ENCODE measurements at regions not wholly inside any gene's neighbourhood (a gene's known extent, or its start where the extent isn't known, plus 50 kb on each side); places are given as distances from the start of the nearest gene placed in this dataset.
"Not testable (repeated sequence)": the region's sequence is repeated elsewhere in the genome, so short reads cannot be mapped to it uniquely, and the experiment has no call there.

GRCh38 chr10:2414562-2414961 is 652.8 kb upstream of the PFKP start:
- DNase-seq = no peak

GRCh38 chr10:2414039-2414438 is 653.3 kb upstream of the PFKP start:
- no peak for DNase-seq

GRCh38 chr10:2410049-2410448 is 657.3 kb upstream of the PFKP start:
- no peak for DNase-seq

DNA sequence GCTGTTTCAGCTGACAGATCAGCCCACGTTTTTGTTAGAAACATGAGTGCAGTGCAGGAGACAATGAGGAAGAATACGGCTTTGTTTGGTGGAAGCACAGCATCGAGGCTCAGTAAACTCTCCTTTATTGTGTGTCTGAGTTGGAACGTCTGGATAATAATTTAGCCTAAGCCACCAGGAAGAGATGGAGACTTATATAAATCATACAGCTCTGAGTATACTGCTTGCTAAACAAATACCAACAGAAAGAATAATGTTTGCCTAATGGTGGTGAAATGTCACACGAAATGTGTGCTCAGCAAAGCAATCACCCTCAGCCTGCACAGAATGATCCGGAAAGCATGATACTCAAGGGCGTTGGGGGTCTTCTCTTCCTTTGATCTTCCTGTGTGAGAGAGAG is 664.1 kb upstream of the ADARB2 start:
- DNase-seq = no peak

- no peak for DNase-seq
Observed at GRCh38 chr10:2399482-2399881, 662.2 kb upstream of the ADARB2 start.

GRCh38 chr10:2392145-2392812 is 655.0 kb upstream of the ADARB2 start:
- DNase-seq = no peak

- DNase-seq = no peak
Observed at GRCh38 chr10:2387672-2388071, 650.3 kb upstream of the ADARB2 start.

DNA sequence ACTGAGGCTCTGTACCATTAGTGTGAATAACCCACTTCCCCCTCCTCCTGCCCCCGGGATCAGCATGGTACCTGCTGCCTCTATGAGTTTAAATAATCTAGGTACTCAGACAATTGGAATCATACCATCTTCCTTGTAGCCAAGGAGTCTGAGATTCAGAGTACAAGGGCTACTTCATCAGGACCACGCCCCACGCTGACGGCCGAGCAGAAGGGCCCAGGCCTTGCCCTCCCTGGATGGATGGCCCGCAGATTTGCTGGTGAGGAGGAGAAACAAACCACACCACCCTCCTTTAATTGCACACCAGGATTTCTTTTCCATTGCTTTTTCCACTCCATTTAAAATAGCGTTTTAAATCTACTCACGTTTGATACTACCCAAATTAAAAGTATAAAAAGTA is 649.9 kb upstream of the ADARB2 start:
- DNase-seq = no peak

DNA sequence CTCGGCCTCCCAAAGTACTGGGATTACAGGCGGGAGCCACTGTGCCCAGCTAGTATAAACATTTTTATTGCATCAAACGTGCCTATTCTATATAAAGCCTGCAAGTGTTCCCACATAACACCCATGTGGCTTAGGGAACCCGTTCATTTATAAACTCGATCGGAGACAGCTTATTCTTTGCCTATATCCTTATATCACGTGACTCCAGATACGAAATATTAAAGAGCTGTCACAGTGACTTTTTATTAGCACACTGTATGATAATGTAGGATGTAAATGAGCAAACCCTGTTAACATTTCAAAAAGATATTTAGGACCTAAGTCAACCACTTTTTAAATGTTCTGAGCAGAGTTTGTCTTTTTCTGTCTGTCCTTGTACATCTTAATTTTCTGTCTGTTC is 642.9 kb upstream of the ADARB2 start:
- DNase-seq = no peak

DNA sequence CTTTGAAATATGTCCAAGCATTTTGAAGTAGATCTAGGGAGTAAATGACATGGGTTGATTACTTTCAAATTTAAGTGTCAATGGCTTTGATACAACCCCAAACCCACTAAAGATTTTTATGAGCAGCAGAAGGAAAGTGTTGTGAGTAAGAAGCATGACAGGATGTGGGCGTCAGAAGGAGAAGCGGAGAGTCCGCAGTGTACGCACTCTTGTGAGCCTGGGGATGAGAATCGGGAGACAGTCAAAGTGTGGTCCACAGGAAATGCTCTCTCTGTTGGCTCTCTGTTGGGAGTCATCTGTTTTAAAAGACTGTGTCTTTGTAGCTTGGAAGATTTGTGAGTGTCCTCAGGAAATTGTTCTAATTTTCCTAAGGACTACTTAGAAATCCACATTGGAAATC is 629.8 kb upstream of the ADARB2 start:
- DNase-seq = no peak

DNA sequence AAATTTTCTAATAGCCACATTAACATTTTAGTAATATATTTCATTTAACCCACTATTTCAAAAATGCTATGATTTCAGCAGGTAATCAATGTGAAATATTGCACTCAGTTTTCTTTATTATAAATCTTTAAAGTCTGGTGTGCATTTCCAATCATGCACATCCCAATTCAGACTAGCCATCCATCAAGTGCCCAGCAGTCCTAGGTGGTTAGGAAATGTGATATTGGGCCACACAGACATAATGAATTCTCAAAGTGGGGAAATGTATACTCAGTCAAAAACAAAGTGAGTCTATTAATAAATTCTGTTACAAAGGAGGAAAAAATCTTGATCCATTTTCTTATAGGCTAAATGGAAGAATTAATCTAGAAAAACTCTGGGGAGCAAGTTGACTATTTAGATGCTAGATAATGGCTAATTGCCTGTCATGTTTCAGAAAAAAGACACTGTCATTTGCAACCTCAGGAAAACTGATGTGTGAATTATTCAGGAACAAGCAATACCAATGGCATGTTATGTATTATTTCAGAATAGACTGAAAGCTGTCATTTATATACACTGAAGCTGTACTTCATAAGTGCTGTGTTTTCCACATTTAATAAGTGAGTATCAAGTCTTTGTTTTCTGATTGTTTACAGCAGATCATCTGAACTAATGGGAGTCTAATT is 629.1 kb upstream of the ADARB2 start:
- DNase-seq = no peak

DNA sequence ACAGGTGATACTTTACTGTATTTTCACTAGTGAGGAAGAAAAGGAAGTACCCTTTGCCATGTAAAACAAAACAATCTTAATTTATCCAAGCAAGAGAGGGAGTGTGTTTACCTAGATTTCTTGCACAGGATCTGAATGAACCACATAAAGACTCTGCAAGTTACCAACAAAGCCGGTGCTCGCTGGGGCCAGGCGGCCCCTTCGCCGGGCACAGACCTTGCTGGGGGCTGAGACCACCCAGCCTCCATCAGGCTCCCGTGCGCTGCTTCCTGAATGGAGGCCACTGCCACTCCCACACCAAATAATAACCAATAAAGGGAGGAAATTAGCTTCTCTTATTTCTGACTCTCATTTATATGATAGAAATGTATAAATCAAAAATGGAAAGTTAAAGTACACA is 625.0 kb upstream of the ADARB2 start:
- no peak for DNase-seq

DNA sequence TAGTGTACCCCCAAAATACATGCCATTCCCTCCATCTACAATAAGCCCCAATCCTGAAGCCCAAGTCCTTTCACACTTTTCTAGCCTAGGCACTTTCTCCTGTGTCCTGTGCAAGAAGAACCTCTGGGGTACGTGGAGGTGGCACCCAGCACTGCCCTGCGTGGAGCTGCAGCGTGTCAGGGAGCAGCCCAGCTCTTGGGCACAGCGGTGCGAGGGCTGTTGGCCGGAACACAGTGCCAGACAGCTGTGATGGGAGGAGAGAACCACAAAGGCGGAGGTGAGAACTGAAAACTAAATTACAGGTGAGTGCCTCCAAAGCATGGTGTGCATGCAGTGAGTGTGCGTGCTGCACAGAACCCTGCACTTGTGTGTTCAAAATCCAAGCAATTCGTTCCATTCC is 621.3 kb upstream of the ADARB2 start:
- DNase-seq = no peak

GRCh38 chr10:2356670-2357069 is 619.3 kb upstream of the ADARB2 start:
- DNase-seq = no peak

DNA sequence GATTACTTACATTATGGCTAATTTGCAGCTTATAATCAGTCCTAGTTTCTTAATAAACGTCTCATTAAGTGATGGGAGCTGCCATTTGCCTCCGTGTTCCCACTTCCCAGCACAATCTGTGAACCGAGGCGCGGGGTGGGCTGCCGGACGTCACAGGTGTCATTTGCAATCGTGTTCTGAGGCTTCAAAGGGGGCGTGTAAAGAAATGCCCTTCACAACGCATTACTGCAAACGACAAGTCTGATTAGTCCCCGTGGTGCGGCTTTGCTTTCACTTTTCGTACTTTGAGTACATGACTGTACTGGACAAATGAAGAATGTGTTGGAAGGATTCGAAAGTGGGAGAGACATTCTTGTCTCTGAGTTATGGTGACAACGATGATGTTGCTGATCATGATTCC is 614.2 kb upstream of the ADARB2 start:
- DNase-seq = no peak

DNA sequence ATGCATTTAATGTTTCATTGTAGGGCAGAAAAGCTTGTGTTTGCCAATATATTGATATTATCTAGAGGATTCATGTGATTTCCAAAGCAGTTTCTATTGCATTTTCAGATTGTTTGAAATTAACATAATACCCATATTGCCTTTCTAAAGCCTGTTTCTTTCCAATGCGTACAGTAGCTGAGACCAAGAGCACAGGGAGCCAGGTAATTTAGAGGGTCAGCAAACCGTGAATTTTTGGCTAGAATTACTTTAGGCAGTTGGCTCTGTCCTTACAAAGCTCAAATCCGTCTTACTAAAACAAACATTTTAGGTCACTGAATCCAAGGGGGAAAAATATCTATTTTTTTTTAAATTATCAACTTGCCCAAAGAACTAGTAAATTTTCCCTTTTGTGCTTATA is 604.9 kb upstream of the ADARB2 start:
- no peak for DNase-seq

DNA sequence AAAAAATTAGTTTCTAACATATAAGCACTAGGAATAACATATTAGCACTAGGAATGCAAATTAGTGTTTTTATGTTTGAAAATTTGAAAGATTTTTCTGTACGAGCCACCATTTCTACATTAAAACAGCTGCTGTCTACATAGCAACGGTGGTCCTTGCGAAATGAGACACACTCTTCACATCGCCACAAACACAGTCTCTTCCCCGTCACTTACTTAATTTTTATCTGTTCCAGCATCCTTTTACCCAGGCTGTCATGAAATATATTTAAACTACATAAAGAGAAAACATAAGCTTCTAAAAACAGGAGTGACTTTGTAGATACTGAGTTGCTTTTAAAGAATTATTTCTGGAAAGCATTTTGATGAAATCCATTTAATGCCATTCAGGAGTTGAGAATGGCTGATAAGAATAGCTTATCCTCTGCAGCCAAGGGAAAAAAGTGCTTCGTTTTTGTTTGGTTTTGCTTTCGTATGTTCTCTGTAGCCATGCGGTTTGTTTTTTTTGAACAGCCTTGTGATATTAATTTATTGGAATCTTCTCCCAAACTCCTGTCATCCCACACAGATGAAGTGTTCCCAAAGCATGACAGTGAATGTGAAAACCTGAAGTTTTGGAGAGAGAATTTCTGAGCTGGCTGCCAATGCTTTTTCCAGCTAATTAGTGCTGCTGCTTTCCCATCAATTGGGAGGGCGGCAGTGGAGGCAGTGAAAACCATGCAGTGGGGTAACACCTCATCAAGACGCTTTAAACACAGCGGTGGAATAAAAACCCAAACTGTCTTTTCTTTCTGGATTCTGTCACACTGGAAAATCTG is 603.7 kb upstream of the ADARB2 start:
- DNase-seq = peak in 1 of 2 donors; percentile 2

GRCh38 chr10:2335626-2336025 is 598.3 kb upstream of the ADARB2 start:
- no peak for DNase-seq

GRCh38 chr10:2334575-2334974 is 597.2 kb upstream of the ADARB2 start:
- DNase-seq = no peak

DNA sequence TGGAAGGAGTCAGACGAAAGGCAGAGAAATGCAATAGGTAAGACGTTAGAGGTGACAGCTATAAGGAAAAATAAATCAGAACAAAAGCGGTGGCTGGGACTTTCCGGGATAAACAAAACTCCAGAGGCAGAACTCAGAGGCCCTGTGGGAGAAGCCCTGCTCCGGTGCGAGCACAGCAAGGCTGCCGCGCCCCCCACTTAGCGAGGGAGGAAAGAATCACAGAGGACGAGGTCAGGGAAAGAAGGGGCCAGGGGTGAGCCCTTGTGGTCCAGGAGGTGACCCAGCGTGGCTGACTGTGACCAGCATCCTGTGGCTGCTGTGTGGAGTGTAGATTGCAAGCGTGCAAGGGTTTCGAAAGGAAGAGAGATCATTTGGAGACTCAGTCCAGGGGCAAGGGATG is 591.8 kb upstream of the ADARB2 start:
- no peak for DNase-seq

GRCh38 chr10:2326411-2326810 is 589.1 kb upstream of the ADARB2 start:
- no peak for DNase-seq

DNA sequence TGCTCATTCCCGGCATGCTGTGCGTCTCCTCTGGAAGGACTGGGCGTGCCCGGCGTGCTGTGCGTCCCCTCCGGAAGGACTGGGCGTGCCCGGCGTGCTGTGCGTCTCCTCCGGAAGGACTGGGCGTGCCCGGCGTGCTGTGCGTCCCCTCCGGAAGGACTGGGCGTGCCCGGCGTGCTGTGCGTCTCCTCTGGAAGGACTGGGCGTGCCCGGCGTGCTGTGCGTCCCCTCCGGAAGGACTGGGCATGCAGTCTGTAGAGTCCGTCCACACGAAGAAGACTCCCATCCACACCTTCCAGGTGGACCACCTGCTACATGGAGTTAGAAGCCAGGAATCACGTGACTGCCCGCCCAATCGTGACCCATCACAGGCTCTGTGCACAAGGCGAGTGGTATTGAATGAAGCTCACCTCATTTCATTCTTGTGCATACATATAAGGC is 577.7 kb upstream of the ADARB2 start:
- DNase-seq = not testable (repeated sequence)

DNA sequence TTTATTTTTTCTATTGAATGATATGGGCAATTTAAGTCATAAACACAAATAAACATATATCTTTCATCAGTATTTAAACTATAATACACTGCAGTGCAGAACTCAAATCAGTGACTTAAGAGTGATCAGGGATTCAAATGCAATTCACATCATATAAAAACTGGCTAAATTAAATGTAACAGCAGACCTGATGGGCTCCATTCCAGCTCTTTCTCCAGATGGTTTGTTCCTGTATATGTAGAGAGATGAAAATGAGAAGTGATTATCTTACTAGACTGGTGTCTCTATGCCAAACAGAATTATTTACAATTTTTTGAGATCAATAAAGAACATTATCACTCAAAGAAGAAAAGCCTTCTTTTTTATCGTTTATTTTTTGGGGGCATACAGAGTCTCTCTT is 568.8 kb upstream of the ADARB2 start:
- peak in 1 of 2 donors; percentile 0 for DNase-seq

DNA sequence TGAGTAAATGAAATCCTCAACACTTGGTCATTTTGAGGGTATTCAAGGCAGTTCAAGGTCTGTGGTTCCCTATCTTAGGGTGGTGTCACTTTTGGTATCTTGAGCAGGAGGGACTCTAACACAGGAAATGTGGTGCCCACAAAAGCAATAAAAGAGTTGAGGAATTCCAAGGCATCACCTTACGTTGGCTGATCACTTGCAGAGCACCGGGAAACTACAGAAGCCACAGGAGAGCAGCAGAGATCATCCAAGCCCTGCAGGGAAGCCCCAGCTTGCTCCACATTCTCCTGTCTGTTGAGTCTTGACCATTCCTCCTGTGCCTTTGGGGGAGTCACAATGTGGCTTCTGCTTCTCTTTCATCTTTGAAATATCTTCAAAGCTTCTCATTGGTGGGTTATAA is 565.8 kb upstream of the ADARB2 start:
- no peak for DNase-seq
